ENCODE measurements at regions not wholly inside any gene's neighbourhood (a gene's known extent, or its start where the extent isn't known, plus 50 kb on each side); places are given as distances from the start of the nearest gene placed in this dataset.

DNA sequence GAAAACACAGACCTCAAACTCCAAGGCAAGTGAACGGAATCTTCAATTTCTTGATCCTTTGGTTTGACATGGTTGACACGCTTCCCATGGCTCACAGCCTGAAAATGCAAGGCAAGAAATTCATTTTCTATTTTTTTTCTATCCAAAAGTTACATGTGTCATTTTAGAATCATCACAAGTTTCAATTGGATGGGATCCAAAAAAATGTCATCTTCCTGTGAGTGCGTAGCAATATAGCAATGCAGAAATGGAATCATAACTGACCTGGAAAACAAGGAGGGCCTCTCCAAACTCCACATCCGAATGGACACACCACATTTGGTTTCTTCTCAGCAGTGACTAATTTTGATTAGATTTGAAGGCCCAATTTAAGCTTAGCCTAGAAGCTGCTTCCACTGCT, 175.8 kb upstream of the ATP11B start:
- no peak for DNase-seq (ENCODE audit: low read depth in 2 of 3, low spot score in 1 of 3)

DNA sequence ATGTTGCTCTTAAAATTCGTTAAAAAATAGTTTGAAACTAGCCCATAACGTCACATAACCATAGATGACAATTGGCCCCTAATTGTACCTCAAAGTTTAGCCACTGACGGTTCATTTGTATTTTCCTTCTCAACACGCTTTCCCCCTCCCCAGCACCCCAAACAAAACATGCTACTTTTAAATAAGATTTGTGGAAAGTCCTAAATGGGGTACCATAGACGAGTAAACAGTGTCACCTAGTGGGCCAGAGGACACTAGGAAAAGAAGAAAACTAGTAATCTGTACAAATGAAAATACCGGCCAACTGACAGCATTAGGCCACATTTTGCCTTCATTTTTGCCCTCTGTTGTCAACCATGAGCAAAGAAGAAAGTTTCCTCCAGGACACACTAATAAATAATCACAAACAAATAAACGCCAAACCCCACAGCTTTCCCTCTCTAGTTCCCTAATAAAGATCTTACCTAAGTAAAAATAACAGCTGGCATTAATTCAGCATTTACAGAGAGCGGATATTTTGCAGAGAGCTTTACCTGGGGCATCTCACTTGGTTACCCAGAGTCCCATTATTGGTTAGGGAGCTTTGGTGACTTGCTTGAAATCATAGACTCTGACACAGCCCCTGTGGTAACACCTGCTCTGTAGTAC, 175.1 kb upstream of the ATP11B start:
- no peak for DNase-seq (ENCODE audit: low read depth in 2 of 3, low spot score in 1 of 3)

DNA sequence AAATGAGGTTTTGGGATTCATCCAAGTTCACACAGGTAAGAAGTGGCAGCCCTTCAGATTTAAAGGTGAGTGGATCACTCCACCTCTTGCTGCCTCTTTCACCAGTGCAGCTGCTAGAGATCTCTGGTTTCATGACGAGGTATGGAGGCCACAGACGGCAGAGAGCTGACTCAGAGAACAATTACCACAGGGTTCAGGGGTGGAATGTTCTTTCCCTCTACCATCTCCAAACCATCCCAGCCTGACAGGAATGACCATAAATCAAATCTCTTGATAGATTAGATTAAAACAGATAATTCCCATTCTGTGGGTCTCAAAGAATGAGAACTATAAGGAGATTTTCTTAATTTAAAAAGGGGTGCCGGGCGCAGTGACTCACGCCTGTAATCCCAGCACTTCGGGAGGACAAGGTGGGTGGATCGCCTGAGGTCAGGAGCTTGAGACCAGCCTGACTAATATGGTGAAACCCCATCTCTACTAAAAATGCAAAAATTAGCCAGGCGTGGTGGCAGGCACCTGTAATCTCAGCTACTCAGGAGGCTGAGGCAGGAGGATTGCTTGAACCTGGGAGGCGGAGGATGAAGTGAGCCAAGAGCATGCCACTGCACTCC, 174.2 kb upstream of the ATP11B start:
- DNase-seq (ENCODE audit: low read depth in 2 of 3, low spot score in 1 of 3), result no peak

DNA sequence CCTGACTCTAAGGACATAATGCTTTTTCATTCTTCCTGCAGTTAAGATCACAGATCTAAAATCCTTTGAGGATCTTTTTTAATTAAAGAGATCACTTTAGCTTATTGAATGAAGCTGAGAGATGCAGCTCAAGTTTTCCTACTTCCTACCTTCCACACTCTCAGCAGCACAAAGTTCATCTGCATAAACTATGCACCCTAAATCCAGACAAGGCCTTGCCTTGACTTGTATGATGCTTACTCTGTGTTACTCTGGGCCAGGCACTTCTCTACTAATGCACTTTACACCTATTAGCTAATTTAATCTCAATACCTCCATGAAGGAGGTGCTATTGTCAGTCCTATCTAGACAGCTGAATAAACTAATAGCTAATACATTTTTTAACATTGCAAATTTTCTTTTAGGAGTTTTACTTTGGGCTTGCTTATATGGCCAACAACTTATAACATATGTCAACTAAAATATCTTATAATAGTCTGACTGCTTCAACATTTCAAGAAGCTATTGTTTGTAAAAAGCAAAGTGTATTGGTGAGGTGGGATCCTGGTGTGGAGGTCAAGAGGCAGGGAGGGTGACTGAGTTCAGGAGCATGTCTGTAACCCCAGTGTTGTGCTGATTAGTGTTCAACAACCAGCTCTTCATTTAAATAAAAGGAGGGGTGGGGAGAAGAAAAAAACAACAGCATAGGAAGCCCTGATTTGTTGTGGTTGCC, 172.4 kb upstream of the ATP11B start:
- no peak for DNase-seq (ENCODE audit: low read depth in 2 of 3, low spot score in 1 of 3)

DNA sequence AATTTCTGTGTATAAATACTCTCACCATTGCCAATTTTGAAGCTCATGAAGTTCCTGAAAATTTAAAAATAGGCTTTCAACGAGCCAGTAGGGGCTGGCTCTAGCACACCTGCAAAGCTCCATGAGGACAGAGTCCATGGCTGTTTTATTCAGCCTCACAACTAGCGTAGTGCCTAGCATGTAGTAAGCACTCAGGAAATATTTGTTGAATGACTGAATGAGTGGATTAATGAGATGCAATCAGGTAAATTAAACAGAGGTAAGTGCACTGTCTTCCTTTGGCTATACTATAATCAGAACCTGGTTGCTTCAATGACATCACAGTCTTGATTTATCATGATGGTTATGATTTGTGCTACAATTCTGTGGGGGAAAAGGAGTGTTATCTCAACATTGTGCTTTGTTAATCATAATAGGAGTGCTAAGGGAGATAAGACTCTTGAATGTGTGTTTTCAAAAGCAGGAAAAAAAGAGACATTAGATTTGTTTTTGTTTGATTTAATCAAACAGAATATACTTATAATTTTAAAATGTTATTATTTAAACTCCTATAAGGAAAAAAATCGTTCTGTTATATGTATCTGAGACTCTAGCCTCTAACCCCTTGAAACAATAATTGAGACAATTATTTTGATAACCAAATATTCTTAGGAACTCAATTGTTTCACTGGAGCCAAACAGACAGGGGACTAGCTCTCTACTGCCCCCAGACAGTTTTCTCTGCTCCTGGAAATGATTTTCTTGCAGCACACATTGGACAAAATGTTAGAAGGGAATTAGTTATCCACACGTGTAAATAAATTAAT, 171.7 kb upstream of the ATP11B start:
- no peak for DNase-seq (ENCODE audit: low read depth in 2 of 3, low spot score in 1 of 3)

DNA sequence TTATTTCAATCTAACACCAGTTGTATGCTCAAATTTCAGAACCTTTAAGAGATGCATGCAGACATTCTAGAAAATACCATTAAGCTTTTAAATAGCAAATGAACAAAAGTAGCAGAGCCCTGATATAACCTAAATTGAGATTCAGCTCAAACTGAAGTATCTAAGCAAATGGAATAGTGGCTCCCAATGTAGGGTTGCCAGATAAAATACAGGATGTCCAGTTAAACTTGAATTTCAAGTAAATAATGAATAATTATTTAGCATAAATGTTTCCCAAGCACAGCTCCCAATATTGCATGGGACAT, 171.1 kb upstream of the ATP11B start:
- no peak for DNase-seq (ENCODE audit: low read depth in 2 of 3, low spot score in 1 of 3)

DNA sequence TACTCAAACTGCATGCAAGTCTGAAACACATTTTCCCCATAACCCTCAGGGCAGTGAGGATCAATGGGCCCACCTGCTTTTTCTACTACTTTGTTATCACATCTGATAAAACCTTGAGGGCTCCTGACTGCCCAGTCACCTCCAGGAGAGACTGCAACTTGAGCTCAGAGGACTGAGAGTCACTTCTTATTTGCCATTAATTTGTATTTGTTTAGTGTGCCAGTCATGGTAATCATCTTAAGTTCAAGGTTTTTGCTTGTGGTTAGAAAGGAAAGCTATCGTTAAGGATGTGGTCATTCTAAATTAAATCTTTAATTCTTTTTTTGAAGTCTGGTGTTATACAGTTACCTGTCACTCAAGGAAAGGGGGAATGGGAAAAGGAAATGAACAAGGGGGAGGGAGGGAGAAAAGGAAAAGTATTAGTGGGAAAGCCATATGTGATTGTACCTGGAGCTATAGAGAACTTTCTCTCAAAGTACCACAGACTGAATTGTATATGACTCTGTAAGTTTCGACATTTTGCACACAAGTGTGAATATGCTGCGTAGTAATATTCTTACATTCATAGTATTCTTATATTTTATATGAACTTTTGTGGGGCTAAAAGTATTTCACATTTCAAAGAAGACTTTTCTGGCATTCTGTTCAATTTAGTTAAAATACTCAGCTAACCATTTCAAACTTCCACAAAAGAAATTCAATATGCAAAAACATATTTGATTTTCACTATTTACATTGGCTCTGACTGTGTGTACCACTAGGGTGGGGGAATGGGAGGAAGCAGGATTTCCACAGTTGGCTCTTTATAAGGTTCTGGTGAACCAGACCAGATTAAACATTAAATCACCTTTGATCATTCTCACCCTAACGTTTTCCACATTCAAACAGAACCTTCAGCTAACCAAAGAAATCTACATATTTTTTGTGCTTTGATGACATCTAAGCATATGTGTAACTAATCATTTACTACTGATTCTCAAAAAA, 166.5 kb upstream of the ATP11B start:
- no peak for DNase-seq (ENCODE audit: low read depth in 2 of 3, low spot score in 1 of 3)

DNA sequence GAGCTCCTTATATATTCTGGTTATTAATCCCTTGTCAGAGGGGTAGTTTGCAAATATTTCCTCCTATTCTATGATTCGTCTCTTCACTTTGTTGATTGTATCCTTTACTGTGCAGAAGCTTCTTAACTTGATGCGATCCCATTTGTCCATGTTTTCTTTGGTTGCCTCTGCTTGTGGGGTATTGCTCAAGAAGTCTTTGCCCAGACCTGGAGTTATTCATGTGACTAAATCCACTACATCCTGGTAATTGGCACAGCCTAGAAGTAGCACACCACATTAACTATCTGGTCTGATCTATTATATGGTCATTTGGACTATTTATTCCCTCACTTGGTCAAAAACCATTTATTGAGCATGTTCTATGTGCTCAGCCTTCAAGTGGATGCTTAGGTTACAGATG, 164.8 kb upstream of the ATP11B start:
- no peak for DNase-seq (ENCODE audit: low read depth in 2 of 3, low spot score in 1 of 3)

DNA sequence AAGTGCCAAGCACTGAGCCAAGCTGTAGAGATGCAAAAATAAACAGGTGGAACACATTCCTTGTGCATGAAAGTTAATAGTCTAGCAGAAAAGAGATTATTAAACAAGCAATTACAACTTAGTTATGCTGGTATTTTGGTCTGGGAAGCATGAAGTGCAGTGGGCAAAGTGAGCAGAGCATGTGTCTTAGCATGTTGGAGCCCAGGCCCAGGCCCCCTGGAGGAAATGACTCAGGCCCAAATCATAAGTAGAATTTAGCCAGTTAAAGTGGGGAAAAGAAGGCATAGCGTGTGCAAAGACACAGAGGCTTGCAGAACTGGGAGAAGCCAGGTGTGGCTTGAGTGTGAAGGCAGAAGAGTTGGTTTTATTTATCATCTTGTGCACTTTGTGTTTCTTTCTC, 163.8 kb upstream of the ATP11B start:
- no peak for DNase-seq (ENCODE audit: low read depth in 2 of 3, low spot score in 1 of 3)

DNA sequence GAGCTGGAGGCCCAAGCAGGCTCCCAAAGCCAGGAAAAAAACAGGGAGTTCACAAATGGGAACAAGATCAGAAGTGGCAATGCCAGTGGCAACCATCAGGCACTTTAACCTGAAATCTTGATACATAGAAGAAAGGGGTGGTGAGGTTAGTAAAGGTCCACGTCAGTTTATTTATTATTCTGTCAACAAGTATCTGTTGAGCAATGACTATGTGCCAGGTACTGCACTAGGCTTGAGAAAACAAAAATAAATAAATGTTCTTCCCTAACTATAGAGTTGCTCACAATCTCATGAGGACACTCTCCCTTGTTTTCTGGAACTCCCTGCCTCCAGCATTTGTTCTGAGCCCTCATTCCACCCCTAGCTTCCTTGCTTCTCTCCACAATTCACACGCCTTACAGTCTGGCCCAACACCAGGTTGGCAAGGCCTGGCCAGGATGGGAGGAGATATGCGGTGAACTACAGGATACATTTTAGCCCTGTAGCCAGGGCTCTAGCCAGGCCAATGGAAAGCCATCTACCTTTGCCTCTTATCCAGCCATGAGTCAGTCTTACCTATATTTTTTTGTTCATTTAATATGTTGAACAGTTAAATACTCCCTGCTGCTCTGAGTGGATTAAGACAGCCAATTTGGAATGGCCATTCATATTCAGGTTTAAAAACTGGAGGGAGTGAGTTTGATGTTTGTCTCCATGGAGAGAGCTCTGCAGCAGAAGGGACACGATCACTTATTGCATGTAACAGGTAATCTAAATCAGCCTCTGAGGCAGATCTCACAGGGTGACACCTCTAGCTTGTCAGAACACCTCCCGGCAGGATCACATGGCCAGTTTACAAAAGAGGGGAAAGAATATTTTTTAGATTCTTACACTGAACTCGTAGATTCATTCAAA, 161.9 kb upstream of the ATP11B start:
- DNase-seq (ENCODE audit: low read depth in 2 of 3, low spot score in 1 of 3), result no peak

DNA sequence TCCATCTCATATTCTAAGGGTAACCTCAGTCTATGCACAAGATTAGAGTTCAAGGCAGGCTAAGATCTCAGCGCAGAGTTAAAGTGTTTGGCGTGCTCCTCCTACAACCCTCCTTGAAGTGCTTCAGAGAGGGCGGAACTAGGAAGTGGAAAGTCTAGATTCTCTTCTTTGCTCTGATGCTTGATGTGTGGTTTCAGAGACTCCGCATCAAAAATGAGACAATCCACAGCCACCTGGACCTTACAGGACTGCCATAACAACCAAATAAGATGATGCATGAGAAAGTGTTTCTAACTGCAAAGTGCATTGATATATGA, 161.3 kb upstream of the ATP11B start:
- DNase-seq (ENCODE audit: low read depth in 2 of 3, low spot score in 1 of 3), result no peak

DNA sequence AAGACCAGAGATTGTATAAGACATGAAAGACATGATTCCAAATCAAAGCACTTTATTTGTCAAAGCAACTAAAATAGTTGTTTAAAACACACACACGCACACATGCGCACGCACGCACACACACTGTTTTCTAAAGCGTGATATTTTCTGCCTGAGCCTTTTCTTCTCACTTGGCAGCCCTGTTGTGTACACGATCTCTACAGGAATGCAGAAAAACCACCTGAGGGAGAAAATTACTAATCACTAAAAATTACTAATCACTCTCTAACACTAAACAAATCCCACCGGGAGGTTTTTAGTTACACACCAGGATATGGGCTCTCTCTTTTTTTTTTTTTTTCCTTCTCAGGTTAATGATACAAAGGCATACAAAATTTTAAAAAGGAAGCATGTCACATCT, 160.1 kb upstream of the ATP11B start:
- DNase-seq (ENCODE audit: low read depth in 2 of 3, low spot score in 1 of 3), result no peak

DNA sequence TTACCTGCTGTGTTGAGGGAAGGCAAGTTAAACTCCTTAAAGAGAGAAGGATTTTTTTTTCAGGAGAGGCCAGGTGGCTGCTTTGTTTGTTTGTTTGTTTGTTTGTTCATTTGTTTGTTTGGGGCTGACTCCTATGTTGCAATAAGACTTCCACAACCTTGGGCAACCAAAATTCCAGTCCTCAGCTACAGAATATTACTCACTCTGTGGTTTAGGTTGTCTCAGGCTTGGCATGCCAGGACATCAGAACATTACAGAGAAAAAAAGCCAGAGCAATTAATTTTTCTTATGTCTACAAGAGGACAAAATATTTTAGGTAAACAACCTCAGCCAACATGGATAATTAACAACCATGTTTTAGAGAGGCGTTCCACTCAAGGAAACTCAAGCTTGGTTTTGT, 156.7 kb upstream of the ATP11B start:
- no peak for DNase-seq (ENCODE audit: low read depth in 2 of 3, low spot score in 1 of 3)

DNA sequence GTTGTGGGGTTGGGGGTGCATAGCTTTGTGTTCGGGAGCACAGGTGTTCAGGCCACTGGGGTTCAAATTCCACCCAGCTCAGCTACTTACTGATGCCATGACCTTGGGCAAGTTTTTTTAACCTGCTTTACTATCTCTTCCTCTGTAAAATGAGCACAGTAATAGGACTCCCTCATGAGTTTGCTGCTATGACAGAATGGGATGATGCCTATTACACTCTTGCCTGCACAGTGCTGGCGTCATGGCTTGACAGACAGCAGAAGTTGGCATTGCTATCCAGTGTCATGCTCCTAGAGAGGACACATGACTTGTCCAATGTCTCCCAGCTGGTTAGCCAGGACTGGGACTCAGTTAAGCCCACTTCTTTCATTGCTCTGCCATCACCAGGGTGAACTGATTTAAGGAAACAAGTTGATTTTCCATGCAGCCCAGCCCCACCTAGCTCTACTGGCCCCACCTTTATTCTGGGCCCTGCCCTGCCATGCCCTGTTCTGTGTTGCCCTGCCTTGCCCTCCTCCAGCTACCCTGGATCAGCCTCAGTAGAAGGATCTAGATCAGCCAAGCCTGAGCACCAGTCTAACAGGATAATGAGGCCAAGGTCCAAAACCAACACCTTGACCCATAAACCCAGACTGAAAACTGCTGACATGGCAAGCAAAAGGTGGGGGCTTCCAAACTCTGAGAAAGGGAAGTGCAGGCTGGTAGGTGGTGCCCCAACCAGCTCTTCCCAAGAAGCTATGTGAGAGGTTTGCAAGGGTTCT, 155.8 kb upstream of the ATP11B start:
- no peak for DNase-seq (ENCODE audit: low read depth in 2 of 3, low spot score in 1 of 3)

DNA sequence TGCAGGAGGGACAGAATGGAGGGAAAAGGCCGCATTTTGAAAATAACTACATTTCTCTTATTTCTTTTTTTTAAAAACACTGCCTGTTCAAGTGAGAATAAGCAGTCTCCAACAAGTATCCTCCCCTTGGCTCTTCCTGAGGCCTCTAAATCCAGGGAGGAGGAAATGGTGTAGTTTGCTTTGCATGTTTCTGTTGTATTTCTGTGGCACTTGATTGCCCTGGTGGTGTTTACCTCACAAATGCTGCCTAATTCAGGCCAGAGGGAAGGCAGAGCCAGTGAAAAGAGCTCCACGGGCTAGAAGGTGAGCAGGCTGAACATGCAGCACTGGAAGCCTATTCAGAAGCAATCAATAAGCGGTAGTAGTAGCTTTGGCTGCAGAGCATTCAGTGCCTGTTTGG, 149.3 kb upstream of the ATP11B start:
- DNase-seq (ENCODE audit: low read depth in 2 of 3, low spot score in 1 of 3), result no peak

DNA sequence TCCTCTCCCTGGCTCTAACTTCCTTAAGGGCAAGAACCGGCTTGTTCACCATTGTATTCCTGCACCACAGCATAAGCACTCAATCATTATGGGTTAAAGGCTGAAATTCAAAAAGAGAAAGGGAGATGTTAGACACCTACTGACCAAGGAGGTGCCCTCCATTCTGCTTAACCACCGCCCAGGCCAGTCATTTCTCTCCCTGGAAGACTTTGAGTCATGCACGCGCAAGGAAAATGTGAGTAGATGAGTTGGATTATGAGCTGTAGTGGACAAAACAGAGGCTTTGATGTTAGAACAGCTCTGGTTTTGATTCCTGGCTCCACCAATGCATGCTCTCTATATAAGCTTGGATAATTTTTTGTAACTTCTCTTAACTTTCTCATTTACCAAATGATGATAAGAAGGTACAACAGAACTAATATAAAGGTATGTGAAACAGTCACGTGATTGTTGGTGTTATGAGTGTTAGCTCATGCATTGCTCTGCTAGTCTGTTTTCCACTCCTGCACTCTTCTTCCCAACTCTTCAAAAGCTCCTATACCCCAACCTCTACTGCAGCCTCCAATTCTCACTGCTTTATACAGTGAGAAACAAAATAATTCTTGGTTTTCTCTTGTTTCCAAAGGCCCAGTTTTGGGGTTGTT, 148.4 kb upstream of the ATP11B start:
- DNase-seq (ENCODE audit: low read depth in 2 of 3, low spot score in 1 of 3), result peak; percentile 31 to 34 (median 34)

DNA sequence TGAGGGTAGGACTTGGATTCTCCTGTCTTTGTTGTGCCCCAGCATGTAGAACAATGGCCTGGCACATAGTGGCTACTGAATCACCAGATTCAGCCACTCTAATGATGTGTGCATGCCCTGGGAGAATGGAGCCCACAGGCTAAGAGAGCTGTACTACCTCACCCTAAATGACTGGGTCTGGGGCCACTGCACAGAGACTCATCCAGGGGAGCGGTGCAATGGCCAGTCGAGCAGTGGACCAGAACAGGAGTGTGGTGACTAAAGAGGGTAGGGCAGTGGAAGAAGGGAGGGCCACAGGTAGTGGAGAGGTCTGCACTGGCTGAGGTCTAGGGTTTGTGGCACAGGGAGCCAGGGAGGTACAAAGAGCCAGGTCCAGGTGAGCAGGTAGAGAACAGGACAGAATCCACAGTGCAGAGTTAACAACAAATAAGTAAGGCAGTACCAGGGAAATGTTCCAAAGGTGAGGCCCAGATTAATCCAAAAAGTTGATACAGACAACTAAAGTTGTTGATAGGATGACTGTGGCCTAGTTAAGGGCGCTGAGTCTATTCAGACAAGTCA, 142.7 kb upstream of the ATP11B start:
- no peak for DNase-seq (ENCODE audit: low read depth in 2 of 3, low spot score in 1 of 3)

DNA sequence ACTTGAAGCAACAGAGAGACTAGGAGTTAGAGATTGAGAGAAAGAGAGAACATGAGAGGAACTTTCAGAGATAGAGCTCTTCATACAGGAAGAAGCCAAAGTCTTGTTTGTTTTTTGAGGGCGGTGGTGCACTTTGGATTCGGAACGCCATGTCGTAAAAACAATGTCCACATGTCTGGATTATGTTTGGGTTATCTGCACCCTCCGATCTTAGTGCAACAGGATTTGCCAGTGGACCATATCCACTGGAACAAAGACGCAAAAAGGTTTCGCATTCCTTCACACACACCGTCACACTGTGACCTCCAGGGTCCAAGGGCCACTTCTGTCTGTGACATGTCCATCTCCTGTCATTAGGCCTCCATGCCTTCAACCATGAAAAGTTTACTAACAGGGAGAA, 141.8 kb upstream of the ATP11B start:
- no peak for DNase-seq (ENCODE audit: low read depth in 2 of 3, low spot score in 1 of 3)

All from stimulated activated CD4-positive, alpha-beta T cell treated with anti-CD3 and anti-CD28 coated beads, Interleukin-12 subunit alpha, Interleukin-12 subunit beta, amount 100 ng/mL, for 48 hours (primary cell).